ENCODE measurements at regions not wholly inside any gene's neighbourhood (a gene's known extent, or its start where the extent isn't known, plus 50 kb on each side); places are given as distances from the start of the nearest gene placed in this dataset.

DNA sequence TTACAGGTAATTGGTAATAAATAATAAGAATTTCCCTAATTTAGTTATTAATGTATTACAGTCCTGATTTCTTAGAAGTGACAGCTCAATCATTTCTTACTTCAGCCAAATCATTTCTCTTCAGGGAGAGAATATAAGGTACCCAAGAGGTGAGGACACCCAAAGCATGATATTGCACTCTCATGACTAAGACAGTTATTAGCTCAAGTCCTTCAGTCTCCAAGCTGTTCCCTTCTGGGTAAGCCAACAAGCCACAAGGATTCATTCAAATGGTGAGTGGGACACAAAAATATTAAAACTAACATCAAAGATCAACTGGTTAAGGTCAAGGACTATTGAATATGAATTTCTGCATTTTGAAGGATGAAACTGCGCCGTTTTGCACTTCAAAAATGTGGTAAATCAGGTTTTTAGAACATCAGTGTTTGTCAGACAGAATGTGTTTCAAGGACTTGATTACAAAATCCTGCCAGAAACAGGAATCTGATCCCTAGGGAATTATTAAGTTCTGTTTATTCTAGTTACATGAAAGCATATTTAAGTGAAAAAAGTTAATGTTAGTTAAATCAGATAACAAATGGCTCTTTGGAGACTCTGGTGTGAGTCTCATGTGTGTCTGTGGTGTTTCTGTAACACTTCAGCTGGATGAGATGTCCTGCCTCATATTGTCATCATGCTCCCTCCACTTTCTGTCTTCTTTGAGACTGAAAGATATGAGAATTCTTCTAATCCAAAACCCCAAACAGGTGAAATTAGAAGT is 101.7 kb upstream of the COL8A1 start:
- Mint-ChIP-seq H3K4me1 (ENCODE audit: low read depth) (no peaks in the 10 kb centered on the region), H3K27me3 (ENCODE audit: low read depth) (no peaks in the 10 kb centered on the region), H3K9me3 (ENCODE audit: insufficient read depth) (no peaks in the 10 kb centered on the region), H3K27ac (no peak overlapping the region), H3K36me3 (ENCODE audit: low read depth) (no peaks in the 10 kb centered on the region), H3K4me3 (no peak overlapping the region)
- ATAC-seq = no peak
- CTCF ChIA-PET = no interaction called here
- POLR2A ChIA-PET = no interaction called here
- DNase-seq = no peak

DNA sequence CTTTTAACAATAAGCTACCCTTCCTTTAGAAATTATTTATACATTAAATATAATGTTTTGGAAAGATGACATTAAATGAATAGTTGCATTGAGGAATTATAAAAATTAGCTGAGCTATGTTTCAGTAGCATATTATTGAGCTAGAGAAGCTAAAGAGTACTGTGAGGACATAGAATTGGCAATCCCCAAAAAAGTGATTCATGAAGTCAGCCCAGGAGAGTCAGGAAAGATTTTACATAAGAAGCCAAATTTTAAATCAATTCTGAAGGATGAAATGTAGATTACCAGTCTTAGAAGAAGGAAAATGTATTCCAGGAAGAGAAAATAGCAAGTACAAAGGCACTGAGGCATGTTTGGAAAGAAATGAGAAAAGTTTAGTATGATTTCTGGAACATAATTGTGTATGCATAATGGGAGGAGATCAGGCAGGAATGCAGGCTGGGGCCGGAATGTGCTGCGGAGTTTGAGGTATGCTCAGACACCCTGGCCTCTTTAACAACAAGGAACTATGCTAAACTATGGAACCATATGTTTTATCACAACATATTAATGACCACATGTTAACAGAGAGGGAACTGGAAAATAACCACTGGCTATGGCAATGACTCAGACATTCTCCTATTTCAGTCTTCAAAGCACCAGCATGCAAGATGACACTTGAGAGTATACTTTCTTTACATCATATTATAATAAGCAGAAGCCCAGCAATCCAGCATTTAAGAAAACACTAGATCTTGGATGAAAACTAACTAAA is 103.3 kb upstream of the COL8A1 start:
- H3K27me3 Mint-ChIP-seq (ENCODE audit: low read depth) = no peaks in the 10 kb centered on the region
- H3K4me3 Mint-ChIP-seq = no peak overlapping the region
- POLR2A ChIA-PET = no interaction called here
- H3K27ac Mint-ChIP-seq = no peak overlapping the region
- CTCF ChIA-PET = no interaction called here
- no peak for ATAC-seq
- H3K9me3 Mint-ChIP-seq (ENCODE audit: insufficient read depth) = no peaks in the 10 kb centered on the region
- no peaks in the 10 kb centered on the region for H3K36me3 Mint-ChIP-seq (ENCODE audit: low read depth)
- no peaks in the 10 kb centered on the region for H3K4me1 Mint-ChIP-seq (ENCODE audit: low read depth)
- DNase-seq = no peak

DNA sequence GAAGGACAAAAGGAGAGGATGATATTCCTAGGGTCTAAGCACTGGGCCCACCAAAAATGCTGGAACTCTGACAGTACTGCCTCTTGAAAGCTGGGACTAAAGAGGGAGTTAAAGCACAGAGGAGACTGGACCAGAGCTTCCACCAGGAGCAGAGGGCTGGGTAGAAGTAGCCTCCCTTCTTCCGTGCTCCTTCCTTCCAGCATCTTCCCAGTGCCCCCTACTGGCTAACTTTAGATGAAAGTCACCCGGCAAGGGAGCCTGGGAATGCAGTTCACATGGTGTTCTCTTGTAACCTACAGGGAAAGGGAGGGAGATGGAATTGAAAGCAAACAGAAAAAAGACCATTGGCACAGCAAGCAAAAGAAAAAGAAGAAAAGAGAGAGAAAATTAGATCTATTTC is 106.1 kb upstream of the COL8A1 start:
- peaks cover 2% of the 10 kb centered on the region for H3K27me3 Mint-ChIP-seq (ENCODE audit: low read depth)
- no peak overlapping the region for H3K27ac Mint-ChIP-seq
- ATAC-seq = no peak
- H3K4me3 Mint-ChIP-seq = no peak overlapping the region
- DNase-seq = peak; percentile 21
- POLR2A ChIA-PET = no interaction called here
- CTCF ChIA-PET = no interaction called here
- H3K9me3 Mint-ChIP-seq (ENCODE audit: insufficient read depth) = no peaks in the 10 kb centered on the region
- no peaks in the 10 kb centered on the region for H3K4me1 Mint-ChIP-seq (ENCODE audit: low read depth)
- no peaks in the 10 kb centered on the region for H3K36me3 Mint-ChIP-seq (ENCODE audit: low read depth)

DNA sequence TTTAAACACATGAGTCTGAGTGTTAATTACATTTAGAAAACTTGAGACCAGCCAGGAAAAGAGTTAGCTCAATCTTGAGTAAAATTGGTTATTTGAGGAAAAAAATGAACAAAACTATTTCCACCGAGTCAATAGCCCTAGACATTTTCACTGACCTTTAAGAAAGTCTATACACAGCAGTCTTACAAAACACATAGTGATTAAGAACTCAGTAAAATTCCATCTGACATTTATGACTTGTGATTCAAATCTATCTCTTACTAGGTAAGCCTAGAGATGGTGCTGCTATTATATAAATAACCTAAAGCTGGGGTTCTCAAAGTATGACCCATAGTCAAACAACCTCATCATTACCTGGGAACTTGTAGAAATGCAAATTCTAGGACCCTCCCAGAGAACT is 109.1 kb upstream of the COL8A1 start:
- Mint-ChIP-seq H3K9me3 (ENCODE audit: insufficient read depth) (no peaks in the 10 kb centered on the region), H3K27me3 (ENCODE audit: low read depth) (peaks cover 2% of the 10 kb centered on the region), H3K27ac (no peak overlapping the region), H3K4me3 (no peak overlapping the region), H3K36me3 (ENCODE audit: low read depth) (no peaks in the 10 kb centered on the region), H3K4me1 (ENCODE audit: low read depth) (no peaks in the 10 kb centered on the region)
- POLR2A ChIA-PET = no interaction called here
- DNase-seq (no peak), ATAC-seq (no peak)
- CTCF ChIA-PET = interaction anchor here (1.0 kb wide), 1 partner anchor 30 kb away, joined by 3 read pairs; no protein-coding TSS in a partner anchor

DNA sequence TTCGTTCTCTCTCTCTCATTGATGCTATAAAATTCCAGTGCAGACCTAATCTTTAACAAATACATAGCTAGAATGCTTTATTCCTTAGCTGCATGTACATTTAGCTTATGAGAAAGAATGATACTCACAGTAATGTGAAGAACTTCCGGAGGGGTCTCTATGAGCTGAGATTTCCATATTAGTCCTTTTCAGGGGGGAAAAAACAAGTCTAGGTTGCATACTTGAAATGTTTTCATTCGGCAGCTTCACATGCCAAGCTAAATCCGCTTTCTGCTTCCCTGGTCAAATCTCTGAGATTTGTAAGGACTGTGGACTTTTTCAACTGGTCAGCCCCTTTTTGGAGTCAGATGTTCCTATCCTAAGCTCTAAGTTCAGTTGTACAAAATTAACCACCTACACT is 111.5 kb upstream of the COL8A1 start:
- Mint-ChIP-seq H3K4me3 (no peak overlapping the region), H3K27ac (no peak overlapping the region), H3K9me3 (ENCODE audit: insufficient read depth) (no peaks in the 10 kb centered on the region), H3K4me1 (ENCODE audit: low read depth) (no peaks in the 10 kb centered on the region), H3K36me3 (ENCODE audit: low read depth) (no peaks in the 10 kb centered on the region), H3K27me3 (ENCODE audit: low read depth) (peaks cover 2% of the 10 kb centered on the region)
- CTCF ChIA-PET = no interaction called here
- no peak for DNase-seq
- ATAC-seq = no peak
- POLR2A ChIA-PET = no interaction called here

DNA sequence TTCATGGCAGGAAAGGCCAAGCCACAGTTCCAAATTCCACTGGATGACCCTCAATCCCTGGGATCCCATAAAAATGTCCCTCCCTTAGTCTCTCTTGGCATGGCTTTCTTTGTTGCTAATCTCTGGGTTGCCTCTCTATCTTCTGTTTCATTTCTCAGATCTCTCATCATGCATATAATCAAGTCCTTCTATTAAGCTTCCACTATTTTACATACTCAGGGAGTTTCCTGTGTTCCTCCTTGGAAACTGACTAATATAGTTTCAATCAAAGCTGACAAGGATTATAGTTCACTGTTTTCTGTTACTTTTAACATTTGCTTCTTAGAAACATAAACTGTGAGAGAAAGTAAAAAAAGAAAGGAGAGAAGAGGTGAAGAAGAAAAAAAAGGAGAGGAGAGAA is 113.8 kb upstream of the COL8A1 start:
- H3K4me1 Mint-ChIP-seq (ENCODE audit: low read depth) = no peaks in the 10 kb centered on the region
- H3K4me3 Mint-ChIP-seq = no peak overlapping the region
- ChIA-PET POLR2A (no interaction called here), CTCF (no interaction called here)
- H3K27ac Mint-ChIP-seq = no peak overlapping the region
- DNase-seq (no peak), ATAC-seq (no peak)
- no peaks in the 10 kb centered on the region for H3K9me3 Mint-ChIP-seq (ENCODE audit: insufficient read depth)
- no peaks in the 10 kb centered on the region for H3K36me3 Mint-ChIP-seq (ENCODE audit: low read depth)
- H3K27me3 Mint-ChIP-seq (ENCODE audit: low read depth) = peaks cover 2% of the 10 kb centered on the region

DNA sequence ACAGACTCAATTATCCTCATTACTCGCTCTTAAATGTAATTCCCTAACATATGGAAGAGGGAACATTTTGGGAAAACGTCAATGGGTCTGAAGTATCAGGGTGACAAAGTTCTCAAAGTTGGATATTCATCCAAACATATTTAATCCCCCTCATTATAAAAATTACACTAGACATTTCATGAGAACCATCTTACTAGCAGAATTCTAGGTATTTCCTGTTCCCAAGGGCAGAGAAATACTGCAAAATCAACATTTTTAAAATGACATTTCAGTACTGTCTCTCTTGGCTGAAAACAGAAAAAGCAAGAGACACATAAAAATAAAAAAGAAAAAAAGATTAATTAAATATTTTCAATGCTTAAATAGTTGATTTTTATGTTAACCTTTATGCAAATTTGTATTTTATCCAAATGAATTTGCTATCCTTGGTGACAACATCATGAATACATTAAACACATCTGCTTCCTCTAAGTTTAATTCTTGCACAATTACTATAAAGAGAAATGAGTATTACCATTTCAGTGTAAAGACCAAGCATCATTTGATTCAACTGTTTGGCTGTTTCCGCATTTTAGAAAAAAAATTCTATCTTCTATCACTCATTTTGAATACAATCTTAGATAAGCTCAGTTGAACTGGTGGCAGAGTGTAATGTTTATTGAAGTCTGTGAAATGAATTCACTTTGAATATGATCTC is 114.8 kb upstream of the COL8A1 start:
- H3K27ac Mint-ChIP-seq = no peak overlapping the region
- ChIA-PET CTCF (interaction anchor here (1.2 kb wide), 1 partner anchor 9 kb away, joined by 4 read pairs; no protein-coding TSS in a partner anchor), POLR2A (no interaction called here)
- H3K4me3 Mint-ChIP-seq = no peak overlapping the region
- no peaks in the 10 kb centered on the region for H3K27me3 Mint-ChIP-seq (ENCODE audit: low read depth)
- no peaks in the 10 kb centered on the region for H3K9me3 Mint-ChIP-seq (ENCODE audit: insufficient read depth)
- no peak for DNase-seq
- no peaks in the 10 kb centered on the region for H3K4me1 Mint-ChIP-seq (ENCODE audit: low read depth)
- H3K36me3 Mint-ChIP-seq (ENCODE audit: low read depth) = no peaks in the 10 kb centered on the region
- no peak for ATAC-seq

DNA sequence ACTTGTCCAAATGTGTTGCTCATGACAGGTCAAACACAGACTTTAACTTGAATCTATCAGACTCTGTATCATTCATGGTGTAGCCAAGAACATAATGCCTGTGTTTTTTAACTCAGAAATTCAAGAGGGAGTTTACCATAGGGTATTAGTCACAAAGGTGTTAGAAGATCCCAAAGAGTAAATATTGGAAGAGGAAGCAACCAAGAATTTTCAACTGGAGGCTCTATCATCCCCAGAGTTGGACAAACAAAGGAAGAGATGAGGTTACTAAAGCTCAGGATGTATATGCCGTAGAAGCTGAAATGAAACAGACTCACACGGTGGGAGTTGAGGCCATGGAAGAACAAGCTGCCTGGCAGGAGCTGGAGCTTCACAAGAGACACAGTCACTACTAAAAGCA is 116.2 kb upstream of the COL8A1 start:
- H3K36me3 Mint-ChIP-seq (ENCODE audit: low read depth) = no peaks in the 10 kb centered on the region
- H3K27ac Mint-ChIP-seq = no peak overlapping the region
- CTCF ChIA-PET = interaction anchor here (1.2 kb wide), 1 partner anchor 11 kb away, joined by 4 read pairs; no protein-coding TSS in a partner anchor
- H3K4me1 Mint-ChIP-seq (ENCODE audit: low read depth) = no peaks in the 10 kb centered on the region
- H3K4me3 Mint-ChIP-seq = no peak overlapping the region
- DNase-seq (no peak), ATAC-seq (no peak)
- POLR2A ChIA-PET = no interaction called here
- no peaks in the 10 kb centered on the region for H3K27me3 Mint-ChIP-seq (ENCODE audit: low read depth)
- H3K9me3 Mint-ChIP-seq (ENCODE audit: insufficient read depth) = no peaks in the 10 kb centered on the region

DNA sequence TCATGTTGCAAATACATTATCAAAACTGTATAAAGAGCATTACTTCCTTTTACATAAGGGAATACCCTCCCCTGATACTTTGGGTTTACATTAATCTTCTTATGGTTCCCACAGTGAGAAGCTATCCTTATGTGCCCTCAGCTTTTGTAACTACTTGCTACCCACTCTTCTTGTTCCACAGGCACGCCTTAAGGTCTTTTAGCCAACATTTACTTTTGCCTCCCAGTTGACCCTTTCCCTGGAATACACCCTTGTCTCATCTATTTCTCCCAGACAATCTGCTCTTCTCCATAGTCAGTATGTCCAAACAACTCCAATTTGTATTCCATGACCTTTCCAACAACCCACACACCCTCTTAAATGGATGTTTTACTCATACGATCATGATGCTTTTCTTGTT is 116.8 kb upstream of the COL8A1 start:
- no peak overlapping the region for H3K27ac Mint-ChIP-seq
- no peaks in the 10 kb centered on the region for H3K36me3 Mint-ChIP-seq (ENCODE audit: low read depth)
- no peaks in the 10 kb centered on the region for H3K27me3 Mint-ChIP-seq (ENCODE audit: low read depth)
- POLR2A ChIA-PET = no interaction called here
- DNase-seq (no peak), ATAC-seq (no peak)
- H3K4me3 Mint-ChIP-seq = no peak overlapping the region
- CTCF ChIA-PET = no interaction called here
- no peaks in the 10 kb centered on the region for H3K4me1 Mint-ChIP-seq (ENCODE audit: low read depth)
- H3K9me3 Mint-ChIP-seq (ENCODE audit: insufficient read depth) = no peaks in the 10 kb centered on the region

DNA sequence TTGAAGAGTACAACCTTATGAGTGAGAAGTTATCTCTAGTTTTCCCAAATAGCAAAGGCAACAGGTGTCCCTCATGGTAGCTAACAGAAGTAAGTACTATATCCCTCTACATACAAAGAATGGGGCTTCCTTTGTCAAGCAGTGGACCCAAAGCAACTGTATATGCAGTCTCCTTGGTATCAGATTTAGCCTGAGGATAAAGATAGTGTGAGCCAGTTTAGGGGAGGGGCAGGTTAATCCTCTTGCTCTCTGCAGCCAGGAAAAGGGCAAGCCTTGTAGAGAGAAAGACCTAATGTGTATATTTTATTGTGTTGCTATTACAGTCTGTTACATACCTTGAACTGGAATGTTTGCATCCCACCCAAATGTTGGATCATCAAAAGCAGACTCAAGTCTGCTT is 117.9 kb upstream of the COL8A1 start:
- Mint-ChIP-seq H3K4me1 (ENCODE audit: low read depth) (no peaks in the 10 kb centered on the region), H3K36me3 (ENCODE audit: low read depth) (no peaks in the 10 kb centered on the region), H3K27me3 (ENCODE audit: low read depth) (no peaks in the 10 kb centered on the region), H3K27ac (no peak overlapping the region), H3K9me3 (ENCODE audit: insufficient read depth) (no peaks in the 10 kb centered on the region), H3K4me3 (no peak overlapping the region)
- ATAC-seq (no peak), DNase-seq (no peak)
- ChIA-PET CTCF (no interaction called here), POLR2A (no interaction called here)

DNA sequence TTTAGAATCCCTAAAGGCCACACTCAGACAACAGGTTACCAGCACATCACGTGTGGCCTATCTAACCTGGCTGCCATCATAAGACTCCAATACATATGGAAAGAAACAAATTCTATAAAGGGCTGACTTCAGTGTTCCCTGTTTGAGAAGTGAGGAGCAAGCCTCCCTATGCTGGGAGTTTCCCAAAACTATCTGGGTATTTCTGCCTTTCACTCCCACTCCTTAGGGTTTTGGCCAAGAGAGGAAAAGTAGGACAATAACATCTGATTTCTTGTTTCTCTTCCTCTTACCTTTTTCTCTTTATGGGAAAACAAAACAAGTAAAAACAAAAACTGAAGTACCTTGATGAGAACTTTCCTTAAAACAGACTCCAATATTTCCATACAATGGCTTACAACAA is 121.5 kb upstream of the COL8A1 start:
- Mint-ChIP-seq H3K4me1 (ENCODE audit: low read depth) (no peaks in the 10 kb centered on the region), H3K27me3 (ENCODE audit: low read depth) (no peaks in the 10 kb centered on the region), H3K9me3 (ENCODE audit: insufficient read depth) (no peaks in the 10 kb centered on the region), H3K27ac (no peak overlapping the region), H3K36me3 (ENCODE audit: low read depth) (no peaks in the 10 kb centered on the region), H3K4me3 (no peak overlapping the region)
- ATAC-seq (no peak), DNase-seq (no peak)
- CTCF ChIA-PET = no interaction called here
- POLR2A ChIA-PET = no interaction called here

DNA sequence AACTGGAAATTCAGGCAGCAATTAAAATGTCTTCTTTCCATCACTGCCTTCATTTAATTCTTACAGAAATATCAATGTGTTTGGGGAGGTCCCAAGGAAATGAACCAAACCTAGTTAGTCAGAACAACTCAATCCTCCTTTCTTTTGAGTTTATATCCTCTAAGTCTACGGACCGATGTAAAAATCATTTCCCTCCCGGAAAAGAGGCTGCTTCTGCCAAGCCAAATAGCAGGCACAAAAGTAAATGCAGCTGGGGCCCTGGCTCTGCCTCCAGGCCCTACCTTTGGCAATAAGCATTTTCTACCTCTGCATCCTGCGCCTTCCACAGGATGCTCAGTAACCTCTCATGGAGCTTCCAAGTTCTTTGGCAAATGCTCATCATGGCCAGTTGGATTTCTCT is 122.5 kb upstream of the COL8A1 start:
- ATAC-seq (no peak), DNase-seq (no peak)
- Mint-ChIP-seq H3K27me3 (ENCODE audit: low read depth) (no peaks in the 10 kb centered on the region), H3K4me1 (ENCODE audit: low read depth) (no peaks in the 10 kb centered on the region), H3K36me3 (ENCODE audit: low read depth) (no peaks in the 10 kb centered on the region), H3K27ac (no peak overlapping the region), H3K9me3 (ENCODE audit: insufficient read depth) (no peaks in the 10 kb centered on the region), H3K4me3 (no peak overlapping the region)
- ChIA-PET POLR2A (no interaction called here), CTCF (no interaction called here)
